Smooth muscle cell (in vitro differentiated cells): ENCODE measurements at regions not wholly inside any gene's neighbourhood (a gene's known extent, or its start where the extent isn't known, plus 50 kb on each side); places are given as distances from the start of the nearest gene placed in this dataset.
A peak's percentile ranks its signal among the peaks of the same experiment; 100 is the strongest.

Source experiments
- DNase-seq: peaks from one replicate; lab custom pipeline; 2025; ENCODE audit not compliant: unreplicated experiment; lab: John Stamatoyannopoulos, UW
- H2AFZ ChIP-seq: fragments of 200-600 bp; sonication (generic); 2 replicates; pipeline ENCODE4 v1.6.0; 2016; ENCODE audit warnings: antibody characterized with exemption, low read depth, mild to moderate bottlenecking
- H3F3A ChIP-seq: fragments of 200-600 bp; sonication (generic); 2 replicates; pipeline ENCODE4 v1.6.0; 2017; ENCODE audit warnings: antibody characterized with exemption, low read depth
- H3K27ac ChIP-seq: fragments of 200-600 bp; sonication (generic); 2 replicates; pipeline ENCODE4 v1.5.1; 2016; ENCODE audit warnings: low read depth, mild to moderate bottlenecking
- H3K27me3 ChIP-seq: fragments of 200-600 bp; sonication (generic); 2 replicates; pipeline ENCODE4 v1.6.1; 2016; ENCODE audit warnings: low read depth, mild to moderate bottlenecking
- H3K36me3 ChIP-seq: fragments of 200-600 bp; sonication (generic); 2 replicates; pipeline ENCODE4 v1.5.1; 2016; ENCODE audit warnings: low read depth
- H3K4me1 ChIP-seq: fragments of 200-600 bp; sonication (generic); 2 replicates; pipeline ENCODE4 v1.5.1; 2016; ENCODE audit warnings: low read depth
- H3K4me2 ChIP-seq: fragments of 200-600 bp; sonication (generic); 2 replicates; pipeline ENCODE4 v1.6.0; 2016; ENCODE audit warnings: mild to moderate bottlenecking
- H3K4me3 ChIP-seq: fragments of 200-600 bp; sonication (generic); 2 replicates; pipeline ENCODE4 v1.5.1; 2016; ENCODE audit warnings: mild to moderate bottlenecking
- H3K79me2 ChIP-seq: fragments of 200-600 bp; sonication (generic); 2 replicates; pipeline ENCODE4 v1.6.0; 2016; ENCODE audit warnings: low read depth, mild to moderate bottlenecking
- H3K9ac ChIP-seq: fragments of 200-600 bp; sonication (generic); 2 replicates; pipeline ENCODE4 v1.6.0; 2016; ENCODE audit warnings: low read depth
- H3K9me3 ChIP-seq: fragments of 200-600 bp; sonication (generic); replicated peaks from 2 replicates; pipeline ENCODE4 v1.5.1; 2016; ENCODE audit warnings: low read depth
- H4K20me1 ChIP-seq: fragments of 200-600 bp; sonication (generic); 2 replicates; pipeline ENCODE4 v1.6.0; 2016; ENCODE audit warnings: low read depth
- CTCF ChIP-seq: fragments of 200-600 bp; sonication (generic); IDR thresholded peaks from 2 replicates; pipeline ENCODE4 v1.5.1; 2017; ENCODE audit warnings: borderline replicate concordance, mild to moderate bottlenecking, antibody characterized with exemption; ENCODE audit not compliant: insufficient read depth, poor library complexity, severe bottlenecking
- WGBS: methylation state at CpG from one replicate; pipeline ENCODE4 v1.1.7; 2016; ENCODE audit warnings: low lambda C conversion rate; 5-methylcytosine and 5-hydroxymethylcytosine counted together

DNA sequence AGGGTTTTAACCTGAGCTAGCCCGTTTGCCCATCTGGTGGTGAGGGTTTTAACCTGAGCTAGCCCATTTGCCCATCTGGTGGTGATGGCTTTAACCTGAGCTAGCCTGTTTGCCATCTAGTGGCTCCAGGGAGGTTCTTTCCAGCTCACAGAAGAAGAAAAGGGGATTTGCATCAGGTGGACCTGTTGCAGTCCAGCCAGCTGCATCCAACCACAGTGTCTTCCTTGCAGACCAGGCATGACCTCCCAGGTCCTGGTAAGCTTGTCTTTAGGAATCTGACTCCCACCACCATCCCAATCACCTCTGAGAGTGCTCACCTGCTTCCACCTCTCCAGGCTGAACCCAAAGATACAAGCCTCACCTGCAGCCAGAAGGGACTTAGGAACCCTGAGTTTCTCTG lies 62.4 kb upstream of the EMX2 start:
- peaks cover 14% of the 10 kb centered on the region for H3K27me3 ChIP-seq
- H3K4me3 ChIP-seq = no peak overlapping the region
- no peak overlapping the region for H3K9ac ChIP-seq
- H3K4me2 ChIP-seq = no peak overlapping the region
- TF ChIP-seq CTCF = no peak
- H3K9me3 ChIP-seq = no peaks in the 10 kb centered on the region
- no peaks in the 10 kb centered on the region for H3K4me1 ChIP-seq
- no peak overlapping the region for H2AFZ ChIP-seq
- no peak for DNase-seq
- H3K36me3 ChIP-seq = no peaks in the 10 kb centered on the region
- 75% methylated on average over 1 of the region's 1 CpG for whole genome bisulfite sequencing
- H3F3A ChIP-seq = no peaks in the 10 kb centered on the region
- H4K20me1 ChIP-seq = no peaks in the 10 kb centered on the region
- no peak overlapping the region for H3K27ac ChIP-seq
- H3K79me2 ChIP-seq = no peaks in the 10 kb centered on the region

- H4K20me1 ChIP-seq = no peaks in the 10 kb centered on the region
- no peak overlapping the region for H3K4me2 ChIP-seq
- H3K79me2 ChIP-seq = no peaks in the 10 kb centered on the region
- no peak overlapping the region for H3K4me3 ChIP-seq
- H3K9me3 ChIP-seq = no peaks in the 10 kb centered on the region
- H3K27me3 ChIP-seq = peaks cover 14% of the 10 kb centered on the region
- TF ChIP-seq CTCF = peak; percentile 34
- no peak overlapping the region for H2AFZ ChIP-seq
- no peaks in the 10 kb centered on the region for H3F3A ChIP-seq
- H3K9ac ChIP-seq = no peak overlapping the region
- H3K27ac ChIP-seq = no peak overlapping the region
- 49% methylated on average over 5 of the region's 5 CpGs for WGBS
- H3K4me1 ChIP-seq = no peaks in the 10 kb centered on the region
- H3K36me3 ChIP-seq = no peaks in the 10 kb centered on the region
- no peak for DNase-seq
Measured at GRCh38 chr10:117477961-117478670, 64.4 kb upstream of the EMX2 start.

DNA sequence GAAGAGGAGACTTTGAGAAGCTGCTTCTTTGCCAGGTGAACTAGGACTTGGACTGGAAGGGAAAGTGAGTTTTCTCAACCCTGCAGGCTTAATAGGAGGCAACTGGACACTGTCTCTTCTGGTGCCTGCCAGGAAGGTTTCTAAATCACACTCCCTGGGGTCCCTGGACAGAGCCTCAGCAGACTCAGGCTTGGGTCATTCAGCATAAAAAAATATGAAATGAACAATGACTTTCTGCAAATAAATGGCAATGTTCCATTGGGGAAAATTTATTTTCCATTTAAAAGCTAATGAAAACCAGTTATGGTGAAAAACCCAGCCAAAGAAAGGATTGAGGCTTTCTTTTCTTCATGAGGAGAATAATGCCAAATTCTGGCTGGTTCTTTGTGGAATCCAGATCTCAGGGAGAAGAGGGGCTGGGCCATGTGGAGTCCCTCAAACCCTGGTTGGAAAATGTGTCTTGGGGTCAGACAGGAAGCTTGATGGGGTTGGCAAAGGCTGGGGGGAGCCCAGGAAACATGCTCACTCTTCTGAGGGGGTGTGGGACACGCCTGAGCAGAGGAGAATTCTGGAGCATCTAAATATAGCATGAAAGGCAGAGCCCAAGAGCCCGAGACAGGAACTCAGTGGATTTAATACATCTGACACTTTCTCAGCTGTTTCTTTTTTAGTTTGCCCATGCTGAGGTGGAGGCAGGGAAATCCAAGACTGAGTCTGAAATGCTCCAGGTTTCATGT lies 65.2 kb upstream of the EMX2 start:
- Histone ChIP-seq H3K27ac (no peak overlapping the region), H2AFZ (no peak overlapping the region), H3K79me2 (no peaks in the 10 kb centered on the region), H3K4me2 (no peak overlapping the region), H3K9ac (no peak overlapping the region), H3F3A (no peaks in the 10 kb centered on the region), H3K4me3 (no peak overlapping the region), H3K27me3 (peaks cover 17% of the 10 kb centered on the region), H3K36me3 (no peaks in the 10 kb centered on the region), H4K20me1 (no peaks in the 10 kb centered on the region), H3K9me3 (no peaks in the 10 kb centered on the region), H3K4me1 (no peaks in the 10 kb centered on the region)
- WGBS = 43% methylated on average over 2 of the region's 2 CpGs
- DNase-seq = no peak
- no peak for TF ChIP-seq CTCF
